SHP77 (cell line): ENCODE measurements at regions not wholly inside any gene's neighbourhood (a gene's known extent, or its start where the extent isn't known, plus 50 kb on each side); places are given as distances from the start of the nearest gene placed in this dataset.
A peak's percentile ranks its signal among the peaks of the same experiment; 100 is the strongest.
"Not testable (repeated sequence)": the region's sequence is repeated elsewhere in the genome, so short reads cannot be mapped to it uniquely, and the experiment has no call there.

Experiments
- DNase-seq, 2 experiments: peaks; one replicate each; lab custom pipeline; 2025; lab: John Stamatoyannopoulos, UW

GRCh38 chr6:113662688-113663333, 194.3 kb upstream of the MARCKS start:
- DNase-seq = no peak

GRCh38 chr6:113664909-113665308, 192.2 kb upstream of the MARCKS start:
- DNase-seq = no peak

GRCh38 chr6:113668641-113669408, 188.3 kb upstream of the MARCKS start:
- no peak for DNase-seq

- no peak for DNase-seq
Observed at GRCh38 chr6:113669606-113670005, 187.5 kb upstream of the MARCKS start.

GRCh38 chr6:113671421-113671820, 185.7 kb upstream of the MARCKS start:
- no peak for DNase-seq

GRCh38 chr6:113672491-113673149, 184.5 kb upstream of the MARCKS start:
- peak; percentile 17 to 55 for DNase-seq

GRCh38 chr6:113674075-113674474, 183.1 kb upstream of the MARCKS start:
- DNase-seq = no peak

- DNase-seq = no peak
Observed at GRCh38 chr6:113676057-113676456, 181.1 kb upstream of the MARCKS start.

GRCh38 chr6:113676968-113677367, 180.2 kb upstream of the MARCKS start:
- no peak for DNase-seq

GRCh38 chr6:113679051-113679450, 178.1 kb upstream of the MARCKS start:
- DNase-seq = no peak

- no peak for DNase-seq
Observed at GRCh38 chr6:113680301-113680700, 176.8 kb upstream of the MARCKS start.

- DNase-seq = no peak
Observed at GRCh38 chr6:113683968-113684367, 173.2 kb upstream of the MARCKS start.

- DNase-seq = no peak
Observed at GRCh38 chr6:113684382-113684901, 172.7 kb upstream of the MARCKS start.

- no peak for DNase-seq
Observed at GRCh38 chr6:113686049-113686448, 171.1 kb upstream of the MARCKS start.

GRCh38 chr6:113689620-113690019, 167.5 kb upstream of the MARCKS start:
- not testable (repeated sequence) for DNase-seq

GRCh38 chr6:113690281-113691259, 166.6 kb upstream of the MARCKS start:
- peak; percentile 2 to 39 for DNase-seq

GRCh38 chr6:113691260-113691656, 165.9 kb upstream of the MARCKS start:
- DNase-seq = no peak

GRCh38 chr6:113693851-113694250, 163.3 kb upstream of the MARCKS start:
- DNase-seq = no peak

GRCh38 chr6:113694278-113695077, 162.7 kb upstream of the MARCKS start:
- no peak for DNase-seq

GRCh38 chr6:113695516-113695915, 161.6 kb upstream of the MARCKS start:
- no peak for DNase-seq

- DNase-seq = no peak
Observed at GRCh38 chr6:113696960-113697359, 160.2 kb upstream of the MARCKS start.
